AG08395 (cell line): ENCODE measurements at regions not wholly inside any gene's neighbourhood (a gene's known extent, or its start where the extent isn't known, plus 50 kb on each side); places are given as distances from the start of the nearest gene placed in this dataset.

Experiments
- DNase-seq: peaks from one replicate; pipeline ENCODE4 v3.0.0; 2012; ENCODE audit warnings: mixed read lengths, low spot score

DNA sequence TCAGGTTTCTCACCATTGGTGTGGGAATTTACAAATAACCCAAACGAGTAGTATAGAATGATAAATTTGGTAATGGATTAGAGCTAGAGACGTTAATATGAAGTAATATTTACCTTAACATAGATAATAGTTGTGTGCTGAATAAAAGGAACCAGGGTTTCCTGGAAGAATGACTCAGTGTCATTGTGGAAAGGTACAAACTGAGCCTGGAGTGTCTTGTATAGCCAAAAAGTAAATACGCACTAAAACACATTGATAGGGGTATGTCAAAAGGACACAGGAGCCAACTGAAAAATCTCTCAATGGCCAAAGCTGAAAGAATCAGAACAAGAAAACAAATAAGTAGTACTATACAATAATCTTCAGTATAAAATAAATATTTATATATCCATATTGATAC lies 363.5 kb downstream of the SLCO4C1 start:
- no peak for DNase-seq

DNA sequence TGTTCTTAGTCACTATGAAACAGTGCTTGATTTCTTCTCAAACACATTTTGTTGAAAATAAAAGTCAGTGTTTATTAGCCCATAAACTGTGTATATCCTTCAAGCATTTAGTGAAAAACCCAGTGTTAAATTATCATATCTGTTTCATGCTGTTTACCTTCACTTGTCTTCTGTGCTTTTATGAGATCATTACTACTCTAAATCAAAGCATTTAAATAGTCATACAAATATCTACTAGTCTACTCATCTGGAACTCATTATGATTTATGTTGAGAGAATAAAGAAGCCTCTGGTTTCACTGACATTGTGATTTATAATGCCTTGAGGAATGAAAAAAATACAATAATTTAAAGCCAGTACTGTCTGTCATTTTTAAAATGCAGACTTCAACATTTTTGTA lies 366.5 kb downstream of the SLCO4C1 start:
- no peak for DNase-seq

DNA sequence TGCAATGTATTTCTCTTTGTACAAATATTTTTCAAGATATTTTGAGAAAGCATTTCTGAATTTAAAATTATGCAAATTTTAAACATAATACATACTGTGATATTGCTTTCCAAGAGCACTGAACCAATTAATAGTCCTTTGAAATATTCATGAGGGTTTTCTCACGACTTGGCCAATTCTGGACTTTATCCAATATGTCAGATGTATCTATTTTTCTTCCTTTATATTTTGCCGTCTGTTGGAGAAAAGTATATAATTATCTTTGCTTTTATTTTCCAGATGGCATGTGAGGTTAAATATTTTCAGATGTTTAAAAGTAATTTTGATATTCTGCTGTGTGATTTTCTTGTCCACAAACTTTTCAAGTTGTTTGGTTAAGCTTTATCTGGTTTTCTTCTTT lies 378.9 kb downstream of the SLCO4C1 start:
- DNase-seq, result no peak

DNA sequence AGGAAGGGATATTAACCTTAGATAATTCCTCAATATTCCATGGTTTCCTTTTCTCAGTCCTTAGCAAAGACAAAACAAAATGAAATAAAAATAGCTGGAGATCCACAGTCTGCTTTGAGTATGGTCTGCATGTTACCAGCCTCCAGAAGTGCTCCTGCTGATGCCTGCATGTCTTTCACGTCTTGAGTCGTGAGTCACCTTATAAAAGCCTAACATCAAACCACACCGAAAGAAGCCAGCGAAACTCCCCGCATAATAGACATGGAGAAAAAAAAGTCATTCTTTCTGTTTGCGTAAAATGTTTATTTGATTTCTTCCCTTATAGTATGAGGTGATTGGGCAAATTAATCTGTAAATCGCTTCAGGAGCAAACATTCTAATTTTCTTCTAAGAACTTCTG lies 380.5 kb downstream of the SLCO4C1 start:
- no peak for DNase-seq

DNA sequence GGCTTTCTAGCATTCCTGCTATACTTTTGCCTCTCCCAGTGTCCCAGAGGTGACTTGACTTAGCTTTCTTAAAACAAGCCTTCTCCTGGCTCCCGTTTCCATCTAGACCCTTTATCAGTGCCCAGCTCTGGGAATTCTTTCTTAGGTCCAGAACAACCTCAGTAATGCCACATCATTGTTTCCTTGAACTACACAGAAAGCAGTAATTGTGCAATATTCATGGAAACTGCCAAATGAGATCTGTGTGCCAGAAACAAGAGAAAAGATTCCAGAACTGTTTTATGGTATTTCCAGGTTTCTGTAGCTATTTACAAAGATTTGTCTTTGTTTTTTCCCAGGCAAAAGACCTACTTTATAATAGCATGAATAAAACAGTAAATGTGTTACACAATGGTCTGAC lies 391.3 kb downstream of the SLCO4C1 start:
- DNase-seq, result no peak

DNA sequence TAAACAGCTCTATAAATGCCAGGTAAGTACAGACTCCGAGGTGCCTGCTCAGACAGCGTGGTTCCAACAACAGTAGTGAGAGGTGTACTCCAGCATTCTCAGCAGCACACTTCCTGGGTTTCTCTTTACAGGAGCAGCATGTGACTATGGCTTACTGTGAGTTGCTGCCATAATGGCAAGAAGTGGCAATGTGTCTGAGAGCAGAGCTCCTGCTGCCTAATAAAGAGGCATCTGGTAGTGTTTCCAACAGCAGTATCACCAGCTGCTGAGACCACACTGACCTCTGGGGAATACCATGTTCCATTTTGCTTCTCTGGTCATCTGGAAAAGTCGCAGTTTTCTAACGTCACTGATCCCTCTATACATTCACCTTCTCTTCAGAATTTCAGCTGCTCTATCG lies 398.2 kb downstream of the SLCO4C1 start:
- no peak for DNase-seq

DNA sequence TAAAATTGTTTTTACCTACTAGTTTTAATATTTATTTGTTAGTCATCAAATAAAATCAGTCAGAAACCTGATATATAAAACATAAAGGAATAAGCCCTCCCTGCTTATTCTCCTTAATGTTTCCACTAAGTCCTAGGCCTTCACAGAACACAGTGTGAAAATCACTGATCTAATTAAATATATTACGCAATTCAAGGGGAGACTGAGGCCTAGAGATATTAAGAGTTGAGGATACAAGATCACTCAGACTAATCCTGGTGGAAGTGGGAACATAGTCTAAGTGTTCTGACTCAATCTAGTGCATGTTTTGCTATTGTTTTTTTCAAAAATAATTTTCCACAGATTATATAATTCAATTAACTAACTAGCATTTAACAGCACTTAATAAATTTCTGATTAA lies 401.1 kb downstream of the SLCO4C1 start:
- no peak for DNase-seq

DNA sequence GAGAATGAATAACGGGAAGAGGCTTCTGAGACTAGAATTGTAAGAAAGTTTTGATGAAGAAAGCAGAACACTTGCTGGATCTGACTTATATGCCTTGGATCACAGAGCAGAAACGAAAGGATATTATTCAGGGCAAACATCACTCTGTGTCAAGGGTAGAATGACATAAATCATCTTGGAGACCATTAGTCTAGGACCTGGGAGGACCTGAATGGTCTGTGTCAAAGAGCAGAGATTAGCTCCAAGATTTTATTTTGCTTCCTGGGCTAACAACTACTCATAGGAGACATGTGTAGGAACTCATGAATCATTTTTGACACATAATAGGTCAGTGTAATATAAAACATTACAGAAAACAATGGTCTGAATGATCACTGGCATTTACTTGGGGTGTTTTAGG lies 417.9 kb downstream of the SLCO4C1 start:
- no peak for DNase-seq

DNA sequence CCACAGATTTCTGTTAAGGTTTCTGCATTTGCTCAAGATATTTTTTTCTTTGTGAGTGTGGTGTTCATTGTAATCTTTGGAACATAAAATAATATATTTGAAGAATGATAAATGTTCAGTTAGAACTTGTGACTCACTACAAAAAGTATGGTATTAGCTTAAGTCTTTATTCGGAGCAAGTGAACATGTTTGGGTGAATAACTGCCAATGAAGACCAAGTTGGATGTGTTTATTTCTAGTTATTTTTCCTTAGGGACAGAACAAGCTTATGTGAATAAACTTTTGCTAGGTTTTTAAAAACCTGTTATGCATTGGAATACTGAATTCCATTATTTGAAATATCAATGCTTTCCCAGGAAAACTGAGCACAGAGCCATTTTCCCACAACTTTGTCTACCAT lies 418.6 kb downstream of the SLCO4C1 start:
- no peak for DNase-seq

DNA sequence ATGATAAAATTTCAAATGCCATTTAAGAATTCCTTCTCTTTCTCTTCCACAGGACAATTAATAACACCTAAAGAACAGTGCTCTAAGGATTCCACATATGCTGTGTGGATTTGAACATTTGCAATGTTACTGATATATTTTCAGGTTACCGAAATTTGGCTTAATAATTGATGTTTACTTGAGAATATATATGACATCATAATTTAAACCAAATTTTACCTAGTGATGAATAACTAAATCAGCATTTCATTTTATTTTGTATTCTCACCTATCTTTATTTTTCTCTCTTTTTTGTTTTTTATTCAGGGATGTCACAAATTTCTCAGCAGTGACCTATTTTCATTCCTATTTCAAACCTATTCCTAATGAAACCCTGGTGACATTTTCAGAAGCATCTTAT lies 429.6 kb downstream of the SLCO4C1 start:
- no peak for DNase-seq

DNA sequence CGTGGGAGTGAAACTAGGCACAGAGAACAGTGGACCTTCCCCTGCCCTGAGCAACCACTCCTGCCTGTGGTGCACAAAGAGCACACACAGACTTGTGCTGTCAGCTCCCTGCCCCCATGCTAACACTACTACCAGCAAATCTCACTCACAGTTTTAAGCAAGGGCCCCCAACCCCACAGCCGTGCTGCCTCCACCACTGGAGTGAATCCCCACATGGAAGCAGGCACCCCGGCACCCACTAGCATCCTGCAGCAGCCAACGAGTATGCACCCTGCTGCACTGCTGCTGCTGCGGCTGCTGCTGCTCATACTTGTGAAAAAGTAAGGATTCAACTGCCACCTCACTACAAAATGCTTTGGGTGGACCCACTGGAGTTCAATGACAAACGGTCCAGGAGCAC lies 435.5 kb downstream of the SLCO4C1 start:
- DNase-seq, result no peak

DNA sequence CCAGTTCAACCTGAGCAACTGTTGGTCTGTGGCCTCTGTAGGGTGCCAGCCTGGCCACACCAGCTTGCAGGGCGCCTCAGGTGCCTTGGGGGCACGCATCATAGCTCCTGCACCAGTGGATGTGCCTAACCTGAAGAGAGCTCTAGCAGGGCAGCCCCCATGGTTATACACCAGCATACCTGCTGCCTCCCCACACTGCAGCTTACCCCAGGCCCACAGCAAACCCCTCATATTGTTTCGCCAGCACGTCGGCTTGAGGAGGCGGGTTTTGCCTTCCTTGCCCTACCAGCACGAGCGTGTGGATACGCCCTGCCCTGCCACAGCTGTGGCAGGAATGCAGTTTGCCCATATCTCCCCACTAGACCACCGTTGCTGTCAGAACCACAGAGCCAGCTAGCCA lies 435.9 kb downstream of the SLCO4C1 start:
- no peak for DNase-seq

DNA sequence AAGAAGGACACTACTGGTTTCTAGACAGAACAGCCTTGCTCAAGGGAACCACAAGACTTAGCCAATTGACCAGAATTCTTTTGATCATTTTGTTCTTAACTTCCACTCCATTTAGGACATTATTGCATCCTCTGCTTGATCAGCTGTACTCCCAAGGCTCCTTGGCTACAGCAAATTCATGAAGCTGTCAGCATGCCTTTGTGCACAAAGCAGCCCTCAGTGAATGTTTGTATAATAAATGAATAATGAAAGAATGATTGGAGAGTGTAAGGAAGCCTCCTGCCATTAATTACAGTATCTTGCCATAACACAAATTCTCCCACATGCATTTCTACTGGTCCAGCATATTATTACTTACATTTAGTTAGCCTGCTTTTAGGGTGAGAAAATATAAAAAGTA lies 449.6 kb downstream of the SLCO4C1 start:
- no peak for DNase-seq

DNA sequence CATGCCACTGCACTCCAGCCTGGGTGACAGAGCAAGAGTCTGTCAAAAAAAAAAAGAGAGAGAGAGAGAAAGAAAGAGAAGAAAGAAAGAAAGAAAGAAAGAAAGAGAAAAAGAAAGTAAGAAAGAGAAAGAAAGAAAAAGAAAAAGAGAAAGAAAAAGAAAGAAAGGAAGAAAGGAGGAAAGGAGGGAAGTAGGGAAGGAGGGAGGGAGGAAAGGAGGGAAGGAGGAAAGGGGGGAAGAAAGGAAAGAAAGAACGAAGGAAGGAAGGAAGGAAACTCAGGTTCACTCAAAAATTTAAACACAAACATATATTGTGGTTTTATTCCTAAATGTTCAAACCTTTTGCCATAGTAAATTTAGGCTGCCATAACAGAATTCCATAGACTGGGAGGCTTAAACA lies 453.0 kb downstream of the SLCO4C1 start:
- no peak for DNase-seq

DNA sequence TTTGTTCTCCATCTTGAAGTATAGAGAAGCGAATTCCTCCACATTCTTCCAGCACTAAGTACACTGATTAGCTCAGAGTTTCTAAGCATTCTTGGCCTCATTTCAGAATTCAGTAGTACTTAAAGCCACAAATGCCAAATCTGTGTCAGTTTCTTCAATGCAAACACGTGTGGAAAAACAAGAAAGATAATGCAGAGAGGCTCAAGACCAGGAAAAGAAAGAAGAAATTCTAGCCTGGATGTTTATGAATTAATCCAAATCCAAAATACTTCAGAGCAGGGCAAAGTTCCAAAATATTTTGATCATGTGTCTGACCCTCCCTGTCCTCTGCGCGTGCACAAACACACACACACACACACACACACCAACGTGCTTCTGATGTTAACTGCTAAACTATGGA lies 457.6 kb downstream of the SLCO4C1 start:
- no peak for DNase-seq

DNA sequence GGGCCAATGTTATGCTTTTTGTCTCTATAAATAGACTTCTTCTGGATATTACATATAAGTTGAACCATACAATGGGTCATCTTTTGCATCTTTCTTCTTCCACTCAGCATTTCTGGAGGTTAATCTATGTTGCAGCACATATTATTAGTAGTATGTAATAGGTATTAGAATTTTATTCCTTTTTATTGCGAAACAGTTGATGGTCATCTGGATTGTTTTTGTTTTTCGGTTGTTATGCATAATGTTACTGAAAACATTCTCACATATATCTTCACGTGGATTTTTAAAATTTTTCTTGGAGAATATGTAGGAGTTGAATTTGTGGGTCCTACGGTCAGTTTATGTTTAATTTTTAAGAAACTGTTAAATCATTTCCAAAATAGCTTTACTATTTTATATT lies 466.8 kb downstream of the SLCO4C1 start:
- no peak for DNase-seq

DNA sequence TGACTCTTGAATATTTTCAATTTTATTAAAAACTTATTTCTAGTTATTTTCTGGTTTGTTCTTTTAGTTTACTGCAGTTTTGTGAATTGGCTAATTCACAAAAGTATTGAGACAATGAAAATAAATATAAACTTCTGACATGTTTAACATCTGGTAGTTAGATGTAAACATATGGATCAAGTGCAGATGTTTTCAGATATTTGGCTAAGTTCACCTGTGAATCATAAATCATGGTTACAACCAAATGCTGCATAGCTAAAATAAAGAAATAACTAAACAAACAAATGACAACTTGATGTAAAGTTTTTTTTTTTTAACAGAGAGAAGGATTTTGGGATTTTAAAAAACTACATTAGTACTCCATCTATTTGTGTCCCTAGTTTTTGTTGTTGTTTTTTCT lies 484.6 kb downstream of the SLCO4C1 start:
- no peak for DNase-seq

DNA sequence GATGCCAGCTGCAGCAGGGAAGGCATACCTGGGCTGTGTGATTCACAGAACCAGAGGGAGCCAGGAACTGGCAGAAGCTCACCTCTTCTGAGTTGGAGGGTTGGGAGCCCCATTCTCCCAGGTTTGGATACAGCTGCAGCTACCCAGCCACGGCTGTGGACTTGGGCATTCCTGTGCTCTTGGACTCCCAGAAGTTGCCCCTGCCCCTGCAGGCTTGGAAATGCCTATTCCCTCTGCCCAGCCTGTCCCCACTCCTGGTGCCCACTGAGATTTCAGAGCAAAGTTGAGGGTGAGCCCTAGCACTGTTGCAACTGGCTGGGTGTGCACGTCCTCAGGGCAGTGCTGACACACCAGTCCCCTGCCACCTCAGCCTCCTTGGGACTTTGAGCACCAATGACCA lies 489.7 kb downstream of the SLCO4C1 start:
- DNase-seq, result no peak

DNA sequence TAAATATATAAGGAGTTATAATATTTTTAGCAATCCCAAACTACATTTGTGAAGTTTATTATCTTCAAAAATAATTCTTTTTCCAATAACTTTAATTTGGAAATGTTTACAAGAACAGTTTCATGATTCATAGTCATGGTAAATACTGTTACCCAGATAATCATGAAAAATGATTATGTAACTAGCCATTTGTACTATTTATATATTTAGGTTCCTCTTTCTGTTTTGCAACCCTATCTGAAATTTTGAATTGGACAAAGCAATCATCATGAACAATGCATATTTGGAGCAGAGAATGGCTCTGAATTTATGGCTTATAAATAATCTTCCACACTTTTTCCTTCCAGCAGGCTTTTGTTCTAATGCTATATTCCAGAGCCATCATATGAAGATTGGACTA lies 499.7 kb downstream of the SLCO4C1 start:
- no peak for DNase-seq

DNA sequence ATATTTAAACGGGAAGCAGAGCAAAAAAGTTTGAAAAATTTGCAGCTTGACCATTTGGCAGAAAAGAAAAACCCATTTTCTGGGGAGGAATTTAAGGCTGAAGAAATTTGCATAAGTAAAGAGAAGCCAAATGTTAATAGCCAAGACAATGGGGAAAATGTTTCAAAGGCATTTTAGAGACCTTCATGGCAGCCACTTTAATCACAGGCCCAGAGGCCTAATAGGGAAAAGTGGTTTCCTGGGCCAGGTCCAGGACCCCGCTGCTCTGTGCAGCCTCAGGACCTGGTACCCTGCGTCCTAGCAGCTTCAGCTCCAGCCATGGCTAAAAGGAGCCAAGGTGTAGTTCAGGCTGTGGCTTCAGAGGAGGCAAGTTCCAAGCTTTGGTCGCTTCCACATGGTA lies 507.3 kb downstream of the SLCO4C1 start:
- DNase-seq, result no peak

DNA sequence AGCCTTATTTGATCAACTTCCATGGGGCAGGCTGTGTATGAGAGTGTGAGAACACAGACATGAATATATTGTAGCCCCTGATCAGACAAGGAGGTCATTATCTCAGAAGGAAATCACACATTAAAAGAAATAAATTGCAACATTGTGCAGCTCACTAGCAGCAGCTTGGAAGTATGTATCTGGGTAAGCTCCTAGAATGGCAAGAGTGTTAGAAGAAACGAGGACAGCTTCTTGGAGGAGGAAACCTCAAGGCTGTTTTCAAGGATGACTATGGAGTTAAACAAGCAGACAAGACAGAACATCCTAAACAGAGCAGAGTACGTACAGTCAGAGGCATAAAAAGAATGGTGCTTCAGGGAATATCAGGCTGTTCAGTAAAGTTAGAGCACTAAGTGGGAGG lies 511.0 kb downstream of the SLCO4C1 start:
- no peak for DNase-seq

DNA sequence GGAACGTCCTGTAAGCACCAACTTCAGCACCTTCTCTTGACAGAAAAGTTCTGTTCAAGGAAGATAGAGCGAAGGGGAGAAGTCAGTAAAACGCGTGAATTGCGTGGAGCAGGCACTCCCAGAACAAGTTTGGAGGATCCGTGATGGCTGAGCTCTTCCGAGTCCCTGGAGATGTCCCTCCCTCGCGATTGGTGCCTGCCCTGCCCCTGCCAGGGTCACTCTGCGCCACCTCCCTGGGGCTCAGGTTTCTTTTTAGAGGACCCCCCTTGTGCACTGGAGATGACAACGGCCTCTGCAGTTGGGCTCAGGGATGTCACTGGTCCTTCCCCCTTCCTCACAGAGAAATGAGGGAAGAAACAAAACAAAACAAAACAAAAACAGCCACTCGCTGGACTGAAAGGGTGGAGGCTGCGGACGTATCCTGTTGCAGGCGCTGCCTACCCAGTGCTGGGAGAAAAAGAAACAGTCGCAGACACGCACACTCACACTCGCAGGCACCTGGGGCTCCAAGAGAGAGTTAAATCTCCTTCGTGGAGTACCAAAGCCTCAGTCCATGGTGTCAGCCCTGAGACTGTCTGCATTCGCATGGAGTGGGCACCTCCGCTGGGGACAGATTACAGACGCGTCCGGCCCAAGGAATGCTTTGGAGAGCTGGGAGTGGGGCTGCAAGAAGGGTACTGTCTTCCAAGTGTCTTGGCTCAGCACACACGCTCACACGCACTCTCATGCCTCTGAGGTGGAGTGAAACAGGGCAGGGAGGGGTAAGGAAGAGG lies 512.7 kb downstream of the SLCO4C1 start:
- no peak for DNase-seq

DNA sequence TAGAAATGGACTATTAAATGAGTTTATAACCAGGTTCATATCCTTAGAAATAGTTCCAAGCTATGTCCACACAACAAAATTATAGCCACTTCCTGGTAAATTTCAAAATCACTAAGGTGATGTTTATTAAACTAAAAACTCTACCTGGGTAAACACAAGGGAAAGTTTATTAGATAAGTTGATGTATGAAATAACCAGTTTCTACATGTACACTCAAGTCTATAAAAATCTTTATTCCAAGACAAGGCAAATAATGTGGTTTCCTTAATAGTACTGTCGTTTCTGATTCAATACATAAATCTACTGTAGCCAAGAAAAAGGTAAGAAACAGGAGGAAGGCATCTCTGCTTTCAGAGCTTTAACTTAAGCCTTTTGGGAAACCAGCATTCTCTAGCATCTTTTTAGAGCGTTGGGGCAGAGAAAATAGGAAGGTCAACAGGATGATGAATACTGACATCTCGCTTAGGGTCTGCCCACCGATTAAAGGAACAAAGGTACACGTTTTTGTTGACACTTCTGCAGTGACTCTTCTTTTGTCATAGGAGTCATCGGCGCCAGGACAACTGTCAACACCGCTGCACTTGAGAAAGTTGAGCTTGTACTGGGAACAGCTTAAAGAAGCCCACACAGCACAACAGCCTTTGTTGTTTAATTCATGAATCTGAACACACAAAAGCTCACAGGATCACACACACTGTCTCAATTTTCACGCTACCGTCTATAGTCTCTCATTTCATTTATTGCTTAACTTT lies 513.6 kb downstream of the SLCO4C1 start:
- DNase-seq, result no peak

DNA sequence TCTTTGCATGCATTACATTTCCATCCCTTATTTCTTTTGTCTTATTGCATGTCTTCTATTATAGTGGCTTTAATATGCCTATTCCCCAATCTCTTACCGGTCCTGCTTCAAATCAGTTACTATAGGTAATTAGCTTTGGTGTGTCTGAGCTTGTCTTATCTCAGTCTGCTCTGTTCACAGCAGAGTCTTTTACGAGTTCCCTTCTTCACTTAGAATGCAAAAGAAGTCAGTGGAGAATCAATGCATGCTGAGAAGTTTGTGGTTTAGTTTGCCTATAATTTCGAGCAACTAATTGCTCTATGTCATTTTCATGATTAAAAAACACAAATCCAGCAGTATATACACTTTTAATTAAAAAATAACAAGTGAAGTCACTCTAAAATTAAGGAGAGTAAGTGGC lies 545.0 kb downstream of the SLCO4C1 start:
- no peak for DNase-seq
